GM23338 (cell line): ENCODE measurements at regions not wholly inside any gene's neighbourhood (a gene's known extent, or its start where the extent isn't known, plus 50 kb on each side); places are given as distances from the start of the nearest gene placed in this dataset.

Experiments used
- ATAC-seq: fragments of 200-7000 bp; cut with Tn5 transposase; 3 replicates; pipeline ENCODE4 v1.9.1; 2020
- DNase-seq: peaks from one replicate; pipeline ENCODE4 v3.0.0-alpha.2; 2015; ENCODE audit warnings: low spot score
- H2AFZ ChIP-seq: fragments of 200-600 bp; sonication (generic); 2 replicates; pipeline ENCODE4 v1.8.0; 2016; ENCODE audit warnings: antibody characterized with exemption, mild to moderate bottlenecking, moderate library complexity
- H3F3A ChIP-seq: fragments of 200-600 bp; sonication (generic); replicated peaks from 2 replicates; pipeline ENCODE4 v1.8.0; 2017; ENCODE audit warnings: antibody characterized with exemption, mixed run types, low read depth
- H3K27ac ChIP-seq: fragments of 200-600 bp; sonication (generic); 2 replicates; pipeline ENCODE4 v1.6.1; 2016; ENCODE audit warnings: low read depth
- H3K27me3 ChIP-seq: fragments of 200-600 bp; sonication (generic); 2 replicates; pipeline ENCODE4 v1.8.0; 2016; ENCODE audit warnings: mild to moderate bottlenecking, mixed run types, moderate library complexity; ENCODE audit not compliant: insufficient read depth
- H3K36me3 ChIP-seq: fragments of 200-600 bp; sonication (generic); 2 replicates; pipeline ENCODE4 v1.8.0; 2016; ENCODE audit warnings: mild to moderate bottlenecking; ENCODE audit not compliant: insufficient read depth
- H3K4me1 ChIP-seq: fragments of 200-600 bp; sonication (generic); 2 replicates; pipeline ENCODE4 v1.8.0; 2016; ENCODE audit warnings: mild to moderate bottlenecking, moderate library complexity; ENCODE audit not compliant: insufficient read depth
- H3K4me2 ChIP-seq: fragments of 200-600 bp; sonication (generic); 2 replicates; pipeline ENCODE4 v1.7.1; 2017; ENCODE audit warnings: mixed run types
- H3K4me3 ChIP-seq: fragments of 200-600 bp; sonication (generic); 2 replicates; pipeline ENCODE4 v1.6.1; 2016; ENCODE audit warnings: mixed run types
- H3K79me2 ChIP-seq: fragments of 200-600 bp; sonication (generic); replicated peaks from 2 replicates; pipeline ENCODE4 v1.8.0; 2017; ENCODE audit warnings: mild to moderate bottlenecking; ENCODE audit not compliant: insufficient read depth
- H3K9me2 ChIP-seq: fragments of 200-600 bp; sonication (generic); 2 replicates; pipeline ENCODE4 v1.8.0; 2017; ENCODE audit not compliant: insufficient read depth
- H4K20me1 ChIP-seq: fragments of 200-600 bp; sonication (generic); replicated peaks from 2 replicates; pipeline ENCODE4 v1.8.0; 2017; ENCODE audit warnings: mild to moderate bottlenecking; ENCODE audit not compliant: insufficient read depth
- H3K27ac Mint-ChIP-seq: 2 replicates; pipeline ENCODE4 v1.8.0; 2020; ENCODE audit warnings: inconsistent platforms, mild to moderate bottlenecking, moderate library complexity, mixed read lengths
- H3K27me3 Mint-ChIP-seq: 3 replicates; pipeline ENCODE4 v1.8.0; 2022; ENCODE audit warnings: low read depth, mild to moderate bottlenecking, moderate library complexity, mixed read lengths, inconsistent platforms; ENCODE audit not compliant: insufficient read depth, poor library complexity
- H3K36me3 Mint-ChIP-seq: 3 replicates; pipeline ENCODE4 v1.8.0; 2021; ENCODE audit warnings: low read depth, mild to moderate bottlenecking, inconsistent platforms, moderate library complexity, mixed read lengths
- H3K4me1 Mint-ChIP-seq: 3 replicates; pipeline ENCODE4 v1.8.0; 2020; ENCODE audit warnings: mild to moderate bottlenecking, inconsistent platforms, mixed read lengths
- H3K4me3 Mint-ChIP-seq: 3 replicates; pipeline ENCODE4 v1.8.0; 2021; ENCODE audit warnings: moderate library complexity, mild to moderate bottlenecking, inconsistent platforms, mixed read lengths
- H3K9me3 Mint-ChIP-seq: 3 replicates; pipeline ENCODE4 v1.8.0; 2020; ENCODE audit warnings: moderate library complexity, mild to moderate bottlenecking, inconsistent platforms, mixed read lengths
- CREB1 ChIP-seq: fragments of 250-450 bp; sonication (Bioruptor Pico); IDR thresholded peaks from 2 replicates; pipeline ENCODE4 v1.5.0; 2020; ENCODE audit warnings: low read depth, mild to moderate bottlenecking, moderate library complexity
- CTCF ChIP-seq, 2 experiments: fragments of 200-600 bp in 1 of 2; sonication (generic) in 1 of 2; conservative IDR thresholded peaks; 2 replicates each; pipeline versions ENCODE4 v1.5.1 to v1.6.1; 2016 to 2017; ENCODE audit warnings: antibody characterized with exemption in 2 of 2, low read depth in 2 of 2, mild to moderate bottlenecking in 2 of 2, moderate library complexity in 1 of 2
- ETS1 ChIP-seq: IDR thresholded peaks from 2 replicates; pipeline ENCODE4 v1.6.1; 2016; ENCODE audit warnings: antibody characterized with exemption
- EZH2 ChIP-seq: fragments of 200-600 bp; sonication (generic); IDR thresholded peaks from one replicate; pipeline ENCODE4 v1.8.0; 2017; ENCODE audit warnings: antibody characterized with exemption, mild to moderate bottlenecking, low read depth; ENCODE audit not compliant: unreplicated experiment
- EZH2phosphoT487 ChIP-seq: fragments of 200-600 bp; sonication (generic); IDR thresholded peaks from one replicate; pipeline ENCODE4 v1.8.1; 2018; ENCODE audit warnings: antibody characterized with exemption; ENCODE audit not compliant: unreplicated experiment
- JUNB ChIP-seq: IDR thresholded peaks from one replicate; pipeline ENCODE4 v1.6.1; 2016; ENCODE audit warnings: antibody characterized with exemption; ENCODE audit not compliant: unreplicated experiment
- NANOG ChIP-seq: IDR thresholded peaks from 2 replicates; pipeline ENCODE4 v1.6.1; 2016; ENCODE audit warnings: antibody characterized with exemption, borderline replicate concordance
- POLR2AphosphoS5 ChIP-seq: IDR thresholded peaks from 2 replicates; pipeline ENCODE4 v1.6.1; 2016; ENCODE audit warnings: antibody characterized with exemption, low read depth
- STAT1 ChIP-seq: IDR thresholded peaks from one replicate; pipeline ENCODE4 v1.6.1; 2016; ENCODE audit warnings: antibody characterized with exemption; ENCODE audit not compliant: unreplicated experiment
- ZNF114 ChIP-seq: fragments of 250-450 bp; sonication (Bioruptor Pico); IDR thresholded peaks from 2 replicates; pipeline ENCODE4 v1.5.0; 2020; ENCODE audit warnings: mild to moderate bottlenecking, moderate library complexity
- ZNF331 ChIP-seq: fragments of 250-450 bp; sonication (Bioruptor Pico); IDR thresholded peaks from 2 replicates; pipeline ENCODE4 v1.5.0; 2020; ENCODE audit warnings: low read depth, mild to moderate bottlenecking, moderate library complexity
- TF ChIP-seq, protein P1 (sequence below): IDR thresholded peaks from one replicate; pipeline ENCODE4 v1.6.1; 2018; ENCODE audit warnings: antibody characterized with exemption; ENCODE audit not compliant: unreplicated experiment
- TF ChIP-seq, protein P2 (sequence below): fragments of 250-450 bp; sonication (Bioruptor Pico); IDR thresholded peaks from 2 replicates; pipeline ENCODE4 v1.5.0; 2020; ENCODE audit warnings: mild to moderate bottlenecking, moderate library complexity

- DNase-seq: no peak
- TF ChIP-seq CREB1 (CRISPR knock-in tag) (no peak), EZH2phosphoT487 (no peak), NANOG (no peak), ZNF331 (no peak), ZNF114 (CRISPR knock-in tag) (no peak), ETS1 (no peak), CTCF (conservative IDR thresholded peaks at IDR 0.05; ENCODE audit: low read depth in 2 of 2) (no peak), POLR2AphosphoS5 (no peak), JUNB (no peak), EZH2 (no peak), STAT1 (no peak)
- TF ChIP-seq, protein P1, sequence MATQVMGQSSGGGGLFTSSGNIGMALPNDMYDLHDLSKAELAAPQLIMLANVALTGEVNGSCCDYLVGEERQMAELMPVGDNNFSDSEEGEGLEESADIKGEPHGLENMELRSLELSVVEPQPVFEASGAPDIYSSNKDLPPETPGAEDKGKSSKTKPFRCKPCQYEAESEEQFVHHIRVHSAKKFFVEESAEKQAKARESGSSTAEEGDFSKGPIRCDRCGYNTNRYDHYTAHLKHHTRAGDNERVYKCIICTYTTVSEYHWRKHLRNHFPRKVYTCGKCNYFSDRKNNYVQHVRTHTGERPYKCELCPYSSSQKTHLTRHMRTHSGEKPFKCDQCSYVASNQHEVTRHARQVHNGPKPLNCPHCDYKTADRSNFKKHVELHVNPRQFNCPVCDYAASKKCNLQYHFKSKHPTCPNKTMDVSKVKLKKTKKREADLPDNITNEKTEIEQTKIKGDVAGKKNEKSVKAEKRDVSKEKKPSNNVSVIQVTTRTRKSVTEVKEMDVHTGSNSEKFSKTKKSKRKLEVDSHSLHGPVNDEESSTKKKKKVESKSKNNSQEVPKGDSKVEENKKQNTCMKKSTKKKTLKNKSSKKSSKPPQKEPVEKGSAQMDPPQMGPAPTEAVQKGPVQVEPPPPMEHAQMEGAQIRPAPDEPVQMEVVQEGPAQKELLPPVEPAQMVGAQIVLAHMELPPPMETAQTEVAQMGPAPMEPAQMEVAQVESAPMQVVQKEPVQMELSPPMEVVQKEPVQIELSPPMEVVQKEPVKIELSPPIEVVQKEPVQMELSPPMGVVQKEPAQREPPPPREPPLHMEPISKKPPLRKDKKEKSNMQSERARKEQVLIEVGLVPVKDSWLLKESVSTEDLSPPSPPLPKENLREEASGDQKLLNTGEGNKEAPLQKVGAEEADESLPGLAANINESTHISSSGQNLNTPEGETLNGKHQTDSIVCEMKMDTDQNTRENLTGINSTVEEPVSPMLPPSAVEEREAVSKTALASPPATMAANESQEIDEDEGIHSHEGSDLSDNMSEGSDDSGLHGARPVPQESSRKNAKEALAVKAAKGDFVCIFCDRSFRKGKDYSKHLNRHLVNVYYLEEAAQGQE: no peak
- TF ChIP-seq, protein P2, sequence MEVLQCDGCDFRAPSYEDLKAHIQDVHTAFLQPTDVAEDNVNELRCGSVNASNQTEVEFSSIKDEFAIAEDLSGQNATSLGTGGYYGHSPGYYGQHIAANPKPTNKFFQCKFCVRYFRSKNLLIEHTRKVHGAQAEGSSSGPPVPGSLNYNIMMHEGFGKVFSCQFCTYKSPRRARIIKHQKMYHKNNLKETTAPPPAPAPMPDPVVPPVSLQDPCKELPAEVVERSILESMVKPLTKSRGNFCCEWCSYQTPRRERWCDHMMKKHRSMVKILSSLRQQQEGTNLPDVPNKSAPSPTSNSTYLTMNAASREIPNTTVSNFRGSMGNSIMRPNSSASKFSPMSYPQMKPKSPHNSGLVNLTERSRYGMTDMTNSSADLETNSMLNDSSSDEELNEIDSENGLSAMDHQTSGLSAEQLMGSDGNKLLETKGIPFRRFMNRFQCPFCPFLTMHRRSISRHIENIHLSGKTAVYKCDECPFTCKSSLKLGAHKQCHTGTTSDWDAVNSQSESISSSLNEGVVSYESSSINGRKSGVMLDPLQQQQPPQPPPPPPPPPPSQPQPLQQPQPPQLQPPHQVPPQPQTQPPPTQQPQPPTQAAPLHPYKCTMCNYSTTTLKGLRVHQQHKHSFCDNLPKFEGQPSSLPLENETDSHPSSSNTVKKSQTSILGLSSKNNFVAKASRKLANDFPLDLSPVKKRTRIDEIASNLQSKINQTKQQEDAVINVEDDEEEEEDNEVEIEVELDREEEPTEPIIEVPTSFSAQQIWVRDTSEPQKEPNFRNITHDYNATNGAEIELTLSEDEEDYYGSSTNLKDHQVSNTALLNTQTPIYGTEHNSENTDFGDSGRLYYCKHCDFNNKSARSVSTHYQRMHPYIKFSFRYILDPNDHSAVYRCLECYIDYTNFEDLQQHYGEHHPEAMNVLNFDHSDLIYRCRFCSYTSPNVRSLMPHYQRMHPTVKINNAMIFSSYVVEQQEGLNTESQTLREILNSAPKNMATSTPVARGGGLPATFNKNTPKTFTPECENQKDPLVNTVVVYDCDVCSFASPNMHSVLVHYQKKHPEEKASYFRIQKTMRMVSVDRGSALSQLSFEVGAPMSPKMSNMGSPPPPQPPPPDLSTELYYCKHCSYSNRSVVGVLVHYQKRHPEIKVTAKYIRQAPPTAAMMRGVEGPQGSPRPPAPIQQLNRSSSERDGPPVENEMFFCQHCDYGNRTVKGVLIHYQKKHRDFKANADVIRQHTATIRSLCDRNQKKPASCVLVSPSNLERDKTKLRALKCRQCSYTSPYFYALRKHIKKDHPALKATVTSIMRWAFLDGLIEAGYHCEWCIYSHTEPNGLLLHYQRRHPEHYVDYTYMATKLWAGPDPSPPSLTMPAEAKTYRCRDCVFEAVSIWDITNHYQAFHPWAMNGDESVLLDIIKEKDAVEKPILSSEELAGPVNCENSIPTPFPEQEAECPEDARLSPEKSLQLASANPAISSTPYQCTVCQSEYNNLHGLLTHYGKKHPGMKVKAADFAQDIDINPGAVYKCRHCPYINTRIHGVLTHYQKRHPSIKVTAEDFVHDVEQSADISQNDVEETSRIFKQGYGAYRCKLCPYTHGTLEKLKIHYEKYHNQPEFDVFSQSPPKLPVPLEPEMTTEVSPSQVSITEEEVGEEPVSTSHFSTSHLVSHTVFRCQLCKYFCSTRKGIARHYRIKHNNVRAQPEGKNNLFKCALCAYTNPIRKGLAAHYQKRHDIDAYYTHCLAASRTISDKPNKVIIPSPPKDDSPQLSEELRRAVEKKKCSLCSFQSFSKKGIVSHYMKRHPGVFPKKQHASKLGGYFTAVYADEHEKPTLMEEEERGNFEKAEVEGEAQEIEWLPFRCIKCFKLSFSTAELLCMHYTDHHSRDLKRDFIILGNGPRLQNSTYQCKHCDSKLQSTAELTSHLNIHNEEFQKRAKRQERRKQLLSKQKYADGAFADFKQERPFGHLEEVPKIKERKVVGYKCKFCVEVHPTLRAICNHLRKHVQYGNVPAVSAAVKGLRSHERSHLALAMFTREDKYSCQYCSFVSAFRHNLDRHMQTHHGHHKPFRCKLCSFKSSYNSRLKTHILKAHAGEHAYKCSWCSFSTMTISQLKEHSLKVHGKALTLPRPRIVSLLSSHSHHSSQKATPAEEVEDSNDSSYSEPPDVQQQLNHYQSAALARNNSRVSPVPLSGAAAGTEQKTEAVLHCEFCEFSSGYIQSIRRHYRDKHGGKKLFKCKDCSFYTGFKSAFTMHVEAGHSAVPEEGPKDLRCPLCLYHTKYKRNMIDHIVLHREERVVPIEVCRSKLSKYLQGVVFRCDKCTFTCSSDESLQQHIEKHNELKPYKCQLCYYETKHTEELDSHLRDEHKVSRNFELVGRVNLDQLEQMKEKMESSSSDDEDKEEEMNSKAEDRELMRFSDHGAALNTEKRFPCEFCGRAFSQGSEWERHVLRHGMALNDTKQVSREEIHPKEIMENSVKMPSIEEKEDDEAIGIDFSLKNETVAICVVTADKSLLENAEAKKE: no peak
- no peaks in the 10 kb centered on the region for H3K79me2 ChIP-seq
- Mint-ChIP-seq H3K4me3 (no peak overlapping the region), H3K36me3 (no peaks in the 10 kb centered on the region), H3K27ac (no peak overlapping the region), H3K9me3 (no peaks in the 10 kb centered on the region), H3K4me1 (peaks cover 5% of the 10 kb centered on the region), H3K27me3 (no peaks in the 10 kb centered on the region)
- H3K36me3 ChIP-seq: no peaks in the 10 kb centered on the region
- H2AFZ ChIP-seq: no peak overlapping the region
- H4K20me1 ChIP-seq: no peaks in the 10 kb centered on the region
- no peaks in the 10 kb centered on the region for H3K4me1 ChIP-seq
- no peaks in the 10 kb centered on the region for H3F3A ChIP-seq
- H3K4me3 ChIP-seq: no peak overlapping the region
- H3K27me3 ChIP-seq: no peaks in the 10 kb centered on the region
- H3K4me2 ChIP-seq: no peak overlapping the region
- no peaks in the 10 kb centered on the region for H3K9me2 ChIP-seq
- H3K27ac ChIP-seq: no peak overlapping the region
- ATAC-seq: no peak
Measured at GRCh38 chr5:98999631-99000030, 70.8 kb upstream of the CHD1 start.
